IMR-90 (cell line): ENCODE measurements at regions not wholly inside any gene's neighbourhood (a gene's known extent, or its start where the extent isn't known, plus 50 kb on each side); places are given as distances from the start of the nearest gene placed in this dataset.

ENCODE experiments used
- ATAC-seq: fragments of 200-7000 bp; cut with Tn5 transposase; 2 replicates; pipeline ENCODE4 v1.9.1; 2020; ENCODE audit warnings: low read depth, mild to moderate bottlenecking, moderate library complexity
- BruUV-seq: library from RNA; stranded (reverse); fragments of 400-500 nt; replicated peaks from 2 replicates; lab custom pipeline; 2021; lab: Mats Ljungman, UMichigan
- CTCF ChIA-PET: fragments of 300-600 bp; formaldehyde crosslinking; extraction: SDS; loops from one replicate; lab custom pipeline; 2021; ENCODE audit warnings: antibody characterized with exemption; lab: Yijun Ruan, JAX
- POLR2A ChIA-PET: fragments of 300-600 bp; sonication (Branson Sonifier 250); formaldehyde crosslinking; loops from one replicate; lab custom pipeline; 2022; ENCODE audit warnings: antibody characterized with exemption; ENCODE audit not compliant: unreplicated experiment; lab: Charles Lee
- DNase-seq: peaks from one replicate; pipeline ENCODE4 v3.0.0; 2013
- H2AFZ ChIP-seq: replicated peaks from 2 replicates; pipeline ENCODE3; 2013; ENCODE audit warnings: low read length, mild to moderate bottlenecking; ENCODE audit not compliant: poor library complexity
- H2AK5ac ChIP-seq: 2 replicates; pipeline ENCODE4 v1.6.1; 2013; ENCODE audit warnings: low read depth, low read length, inconsistent platforms
- H2AK9ac ChIP-seq: replicated peaks from 2 replicates; pipeline ENCODE3; 2013; ENCODE audit warnings: mild to moderate bottlenecking, low read depth, low read length, moderate library complexity; ENCODE audit not compliant: poor library complexity
- H2BK120ac ChIP-seq: 2 replicates; pipeline ENCODE4 v1.6.1; 2013; ENCODE audit warnings: low read depth, low read length, inconsistent platforms
- H2BK15ac ChIP-seq: 3 replicates; pipeline ENCODE4 v1.6.1; 2013; ENCODE audit warnings: low read depth, low read length, inconsistent platforms
- H2BK20ac ChIP-seq: 2 replicates; pipeline ENCODE4 v1.6.1; 2013; ENCODE audit warnings: low read depth, mild to moderate bottlenecking, inconsistent platforms, low read length, moderate library complexity
- H2BK5ac ChIP-seq: 2 replicates; pipeline ENCODE4 v1.6.1; 2013; ENCODE audit warnings: mild to moderate bottlenecking, low read depth, low read length, inconsistent platforms; ENCODE audit not compliant: poor library complexity, severe bottlenecking
- H3K14ac ChIP-seq: replicated peaks from 2 replicates; pipeline ENCODE4 v1.6.1; 2013; ENCODE audit warnings: low read depth, low read length, inconsistent platforms
- H3K18ac ChIP-seq: 2 replicates; pipeline ENCODE4 v1.6.1; 2013; ENCODE audit warnings: low read depth, low read length, control low read depth
- H3K23ac ChIP-seq: 2 replicates; pipeline ENCODE4 v1.6.1; 2013; ENCODE audit warnings: low read depth, low read length, inconsistent platforms
- H3K27ac ChIP-seq: 2 replicates; pipeline ENCODE4 v1.5.1; 2013; ENCODE audit warnings: mild to moderate bottlenecking, control low read depth, low read length; ENCODE audit not compliant: insufficient read depth
- H3K27me3 ChIP-seq: 2 replicates; pipeline ENCODE4 v1.6.1; 2013; ENCODE audit warnings: low read length; ENCODE audit not compliant: control insufficient read depth, insufficient read depth
- H3K36me3 ChIP-seq: 2 replicates; pipeline ENCODE4 v1.6.1; 2013; ENCODE audit warnings: low read length, mixed read lengths; ENCODE audit not compliant: control insufficient read depth, insufficient read depth
- H3K4ac ChIP-seq: 2 replicates; pipeline ENCODE4 v1.6.1; 2013; ENCODE audit warnings: low read depth, low read length, inconsistent platforms
- H3K4me1 ChIP-seq: 2 replicates; pipeline ENCODE4 v1.6.1; 2013; ENCODE audit warnings: low read length, mixed read lengths; ENCODE audit not compliant: control insufficient read depth, insufficient read depth
- H3K4me2 ChIP-seq: 2 replicates; pipeline ENCODE4 v1.6.1; 2013; ENCODE audit warnings: low read depth, mild to moderate bottlenecking, control low read depth, low read length, moderate library complexity
- H3K4me3 ChIP-seq: 2 replicates; pipeline ENCODE4 v1.5.1; 2013; ENCODE audit warnings: low read depth, mild to moderate bottlenecking, control low read depth, low read length, moderate library complexity; ENCODE audit not compliant: insufficient read depth
- H3K56ac ChIP-seq: 2 replicates; pipeline ENCODE4 v1.6.1; 2013; ENCODE audit warnings: low read length, inconsistent platforms; ENCODE audit not compliant: insufficient read depth; ENCODE audit errors: extremely low read depth
- H3K79me1 ChIP-seq, 2 experiments: 2 replicates each; pipeline ENCODE4 v1.6.1; 2013; ENCODE audit warnings: low read length in 2 of 2, inconsistent platforms in 1 of 2, low read depth in 1 of 2
- H3K9ac ChIP-seq: 2 replicates; pipeline ENCODE4 v1.6.1; 2013; ENCODE audit warnings: low read depth, low read length, control low read depth
- H3K9me1 ChIP-seq: 2 replicates; pipeline ENCODE4 v1.6.1; 2013; ENCODE audit warnings: low read length, inconsistent platforms; ENCODE audit not compliant: insufficient read depth
- H3K9me3 ChIP-seq: 2 replicates; pipeline ENCODE4 v1.6.1; 2013; ENCODE audit warnings: low read length; ENCODE audit not compliant: control insufficient read depth, insufficient read depth
- H4K20me1 ChIP-seq: 2 replicates; pipeline ENCODE4 v1.6.1; 2013; ENCODE audit warnings: low read length, inconsistent platforms; ENCODE audit not compliant: insufficient read depth
- H4K5ac ChIP-seq: 2 replicates; pipeline ENCODE4 v1.6.1; 2013; ENCODE audit warnings: mild to moderate bottlenecking, low read depth, low read length, control low read depth
- H4K8ac ChIP-seq, 2 experiments: 2 replicates each; pipeline ENCODE4 v1.6.1; 2013; ENCODE audit warnings: low read depth in 2 of 2, low read length in 2 of 2, control low read depth in 1 of 2, inconsistent platforms in 1 of 2
- H4K91ac ChIP-seq: 2 replicates; pipeline ENCODE4 v1.6.1; 2013; ENCODE audit warnings: low read depth, low read length, inconsistent platforms; ENCODE audit not compliant: insufficient read depth
- RAD21 ChIP-seq: IDR thresholded peaks from 2 replicates; pipeline ENCODE4 v1.6.1; 2012; ENCODE audit warnings: low read length, improper control_type of control experiment
- WGBS, 2 experiments: methylation state at CpG; one replicate each; pipeline versions ENCODE4 v1.1.5 to v1.1.7; 2013; ENCODE audit warnings: missing lambda C conversion rate in 2 of 2; ENCODE audit not compliant: insufficient read length in 1 of 2; ENCODE audit errors: extremely low coverage in 2 of 2; 5-methylcytosine and 5-hydroxymethylcytosine counted together
- dilution Hi-C: fragments of 300-500 bp; cut with HindIII; formaldehyde crosslinking; loops from one replicate; pipeline ENCODE4 v1.14.3; 2018; ENCODE audit warnings: low sequenced_read_pairs; ENCODE audit not compliant: unreplicated experiment
- in situ Hi-C: fragments of 300-500 bp; cut with MboI; formaldehyde crosslinking; loops from 3 replicates; pipeline ENCODE4 v1.14.3; 2019; ENCODE audit warnings: low sequenced_read_pairs, inconsistent platforms, mixed read lengths
- intact Hi-C: fragments of 100-400 bp; cut with micrococcal nuclease; formaldehyde crosslinking; loops from 2 replicates; pipeline ENCODE4 v1.10.0; 2022

- TF ChIP-seq RAD21, result no peak
- H4K91ac ChIP-seq, result no peak overlapping the region
- H3K56ac ChIP-seq, result no peak overlapping the region
- H3K79me1 ChIP-seq, result no peaks in the 10 kb centered on the region
- H2AK5ac ChIP-seq, result no peak overlapping the region
- POLR2A ChIA-PET, result no interaction called here
- H3K18ac ChIP-seq, result no peak overlapping the region
- no peak overlapping the region for H4K8ac ChIP-seq
- H3K9me3 ChIP-seq, result no peaks in the 10 kb centered on the region
- no peak overlapping the region for H2AK9ac ChIP-seq
- H2BK20ac ChIP-seq, result no peak overlapping the region
- intact Hi-C loops (no loop called here), dilution Hi-C loops (no loop called here), in situ Hi-C loops (no loop called here)
- no peak overlapping the region for H3K23ac ChIP-seq
- H2BK15ac ChIP-seq, result no peak overlapping the region
- no peak overlapping the region for H4K5ac ChIP-seq
- WGBS, 2 experiments, result no CpG with 5 or more reads among the region's 5 CpGs
- H2BK120ac ChIP-seq, result no peak overlapping the region
- H2BK5ac ChIP-seq, result no peak overlapping the region
- no peaks in the 10 kb centered on the region for H3K27me3 ChIP-seq
- H3K36me3 ChIP-seq, result no peaks in the 10 kb centered on the region
- no peak overlapping the region for H3K27ac ChIP-seq
- no peak overlapping the region for H2AFZ ChIP-seq
- H3K4ac ChIP-seq, result no peak overlapping the region
- BruUV-seq, result no TSS peak
- H3K9ac ChIP-seq, result no peak overlapping the region
- no peak overlapping the region for H3K4me2 ChIP-seq
- no peak overlapping the region for H3K4me3 ChIP-seq
- ATAC-seq (no peak), DNase-seq (no peak)
- no peaks in the 10 kb centered on the region for H3K4me1 ChIP-seq
- H3K9me1 ChIP-seq, result peaks cover 6% of the 10 kb centered on the region; the same call in 1 of the 2 replicates
- H3K14ac ChIP-seq, result no peak overlapping the region
- H4K20me1 ChIP-seq, result no peaks in the 10 kb centered on the region
- CTCF ChIA-PET, result interaction anchor here (1.1 kb wide), 1 partner anchor 10 kb away, joined by 3 read pairs; no protein-coding TSS in a partner anchor
Observed at GRCh38 chr3:59506191-59506590, 456.4 kb upstream of the CFAP20DC start.
